ENCODE measurements at regions not wholly inside any gene's neighbourhood (a gene's known extent, or its start where the extent isn't known, plus 50 kb on each side); places are given as distances from the start of the nearest gene placed in this dataset.

DNA sequence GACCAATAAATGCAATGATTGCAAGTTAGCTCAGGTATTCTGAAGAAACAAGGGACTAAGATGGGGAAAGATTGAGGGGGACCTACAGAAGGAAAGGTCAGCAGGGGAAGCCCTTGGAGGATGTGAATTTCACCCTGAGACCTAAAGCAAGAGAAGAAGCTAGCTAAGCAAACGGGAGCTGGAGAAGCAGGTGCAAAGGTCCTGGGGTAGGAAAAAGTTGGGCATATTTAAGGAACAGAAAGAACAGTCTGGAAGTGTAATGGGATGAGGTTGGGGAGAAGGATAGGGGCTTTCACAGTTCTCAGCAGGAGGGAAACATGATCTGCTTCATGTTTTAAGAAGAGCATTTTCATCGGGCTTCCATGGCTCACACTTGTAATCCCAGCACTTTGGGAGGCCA is 89.7 kb upstream of the SLC45A1 start:
- no peak for TF ChIP-seq CTCF (IDR thresholded peaks at IDR 0.05; ENCODE audit: low read depth, low read length, missing input control)
- TF ChIP-seq MAX (IDR thresholded peaks at IDR 0.05), result no peak
- no peak for TF ChIP-seq YY1 (IDR thresholded peaks at IDR 0.05)
- TF ChIP-seq JUND (IDR thresholded peaks at IDR 0.05), result no peak
- TF ChIP-seq RAD21 (IDR thresholded peaks at IDR 0.05), result no peak
